Liver (tissue), 3 donors: ENCODE measurements at regions not wholly inside any gene's neighbourhood (a gene's known extent, or its start where the extent isn't known, plus 50 kb on each side); places are given as distances from the start of the nearest gene placed in this dataset.

Experiments used
- GABPA ChIP-seq, 2 donors: IDR thresholded peaks in 1 of 2; conservative IDR thresholded peaks in 1 of 2; 2 replicates each; pipeline ENCODE4 v1.6.1; 2016; ENCODE audit warnings: antibody characterized with exemption in 2 of 2, mild to moderate bottlenecking in 1 of 2, moderate library complexity in 1 of 2
- RAD21 ChIP-seq, 2 donors: IDR thresholded peaks; 2 replicates each; pipeline ENCODE4 v1.6.1; 2016; ENCODE audit warnings: antibody characterized with exemption in 2 of 2, mild to moderate bottlenecking in 2 of 2
- RXRA ChIP-seq, 2 donors: IDR thresholded peaks; 2 replicates each; pipeline ENCODE4 v1.6.1; 2017 to 2018; ENCODE audit warnings: antibody characterized with exemption in 2 of 2, mild to moderate bottlenecking in 1 of 2
- TAF1 ChIP-seq: conservative IDR thresholded peaks from 2 replicates; pipeline ENCODE4 v1.6.1; 2016; ENCODE audit warnings: antibody characterized with exemption, mild to moderate bottlenecking
- YY1 ChIP-seq: IDR thresholded peaks from 2 replicates; pipeline ENCODE4 v1.6.1; 2016; ENCODE audit warnings: antibody characterized with exemption, mild to moderate bottlenecking
- TF ChIP-seq, protein P1 (sequence below): fragments of 150-350 bp; IDR thresholded peaks from 2 replicates; pipeline ENCODE4 v1.5.1; 2017; ENCODE audit warnings: improper control_type of control experiment, low read depth, low read length; ENCODE audit not compliant: missing input control
- donor health status: healthy.
- donor health status: healthy.

DNA sequence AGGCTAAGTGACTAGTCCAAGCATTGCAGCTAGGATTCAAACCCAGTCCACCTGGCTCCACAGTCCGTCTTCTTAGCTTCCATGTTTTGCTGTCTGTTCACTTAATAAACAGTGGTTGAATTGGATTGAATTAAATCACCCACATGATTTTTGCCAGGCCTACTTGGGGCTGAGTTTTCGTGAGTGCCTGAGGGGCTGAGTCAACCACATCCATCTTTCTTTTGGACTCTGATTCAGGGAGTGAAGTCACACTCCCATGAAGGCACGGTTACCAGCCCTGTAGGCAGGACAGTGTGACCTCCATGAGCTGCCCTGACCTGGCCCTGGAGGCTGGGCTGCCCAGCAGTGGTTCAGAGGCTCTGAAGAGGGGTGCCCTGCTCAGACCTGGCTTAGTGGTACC, 123.7 kb downstream of the ACTL8 start:
- TF ChIP-seq, protein P1, sequence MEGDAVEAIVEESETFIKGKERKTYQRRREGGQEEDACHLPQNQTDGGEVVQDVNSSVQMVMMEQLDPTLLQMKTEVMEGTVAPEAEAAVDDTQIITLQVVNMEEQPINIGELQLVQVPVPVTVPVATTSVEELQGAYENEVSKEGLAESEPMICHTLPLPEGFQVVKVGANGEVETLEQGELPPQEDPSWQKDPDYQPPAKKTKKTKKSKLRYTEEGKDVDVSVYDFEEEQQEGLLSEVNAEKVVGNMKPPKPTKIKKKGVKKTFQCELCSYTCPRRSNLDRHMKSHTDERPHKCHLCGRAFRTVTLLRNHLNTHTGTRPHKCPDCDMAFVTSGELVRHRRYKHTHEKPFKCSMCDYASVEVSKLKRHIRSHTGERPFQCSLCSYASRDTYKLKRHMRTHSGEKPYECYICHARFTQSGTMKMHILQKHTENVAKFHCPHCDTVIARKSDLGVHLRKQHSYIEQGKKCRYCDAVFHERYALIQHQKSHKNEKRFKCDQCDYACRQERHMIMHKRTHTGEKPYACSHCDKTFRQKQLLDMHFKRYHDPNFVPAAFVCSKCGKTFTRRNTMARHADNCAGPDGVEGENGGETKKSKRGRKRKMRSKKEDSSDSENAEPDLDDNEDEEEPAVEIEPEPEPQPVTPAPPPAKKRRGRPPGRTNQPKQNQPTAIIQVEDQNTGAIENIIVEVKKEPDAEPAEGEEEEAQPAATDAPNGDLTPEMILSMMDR: no peak
- TF ChIP-seq YY1: no peak
- no peak for TF ChIP-seq GABPA (IDR thresholded peaks at IDR 0.05 in 1 of 2, conservative IDR thresholded peaks at IDR 0.05 in 1 of 2)
- no peak for TF ChIP-seq RXRA (IDR thresholded peaks at IDR 0.05)
- no peak for TF ChIP-seq TAF1
- no peak for TF ChIP-seq RAD21 (IDR thresholded peaks at IDR 0.05)
